G401 (cell line): ENCODE measurements at regions not wholly inside any gene's neighbourhood (a gene's known extent, or its start where the extent isn't known, plus 50 kb on each side); places are given as distances from the start of the nearest gene placed in this dataset.
A peak's percentile ranks its signal among the peaks of the same experiment; 100 is the strongest.
"Not testable (repeated sequence)": the region's sequence is repeated elsewhere in the genome, so short reads cannot be mapped to it uniquely, and the experiment has no call there.

ENCODE experiments used
- DNase-seq: peaks from one replicate; pipeline ENCODE4 v3.0.0-alpha.2; 2015; ENCODE audit warnings: low spot score
- in situ Hi-C: cut with HindIII; loops from 2 replicates; pipeline ENCODE4 v1.10.0; 2016; ENCODE audit warnings: low sequenced_read_pairs, mixed read lengths

- in situ Hi-C loops = no loop called here
- peak; percentile 33 for DNase-seq
These were observed 493.6 kb downstream of the PCNX1 start for GRCh38 chr14:71400871-71401321.

GRCh38 chr14:71402415-71402814, 495.2 kb downstream of the PCNX1 start:
- in situ Hi-C loops, DNase-seq: not testable (repeated sequence)

GRCh38 chr14:71403656-71404055, 496.4 kb downstream of the PCNX1 start:
- in situ Hi-C loops = no loop called here
- DNase-seq = no peak

DNA sequence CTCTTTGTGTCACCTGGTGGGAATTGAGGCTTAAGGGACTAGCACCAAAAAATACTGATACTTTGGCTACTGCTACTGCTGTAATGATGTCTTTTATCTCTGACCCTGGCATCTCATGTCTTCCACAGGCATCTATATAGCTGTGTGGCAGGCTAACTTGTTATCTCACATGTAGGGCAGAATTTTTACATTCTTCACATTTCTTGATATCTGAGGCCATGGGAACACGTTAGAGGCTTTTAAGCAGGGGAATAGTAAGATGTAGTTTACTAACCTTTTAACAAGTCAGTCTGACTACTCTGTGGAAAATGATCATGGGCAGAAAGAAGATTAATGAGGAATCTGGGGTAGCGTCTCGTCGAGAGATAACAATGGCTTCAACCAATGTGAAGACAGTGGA, 498.4 kb downstream of the PCNX1 start:
- no peak for DNase-seq
- in situ Hi-C loops = no loop called here

DNA sequence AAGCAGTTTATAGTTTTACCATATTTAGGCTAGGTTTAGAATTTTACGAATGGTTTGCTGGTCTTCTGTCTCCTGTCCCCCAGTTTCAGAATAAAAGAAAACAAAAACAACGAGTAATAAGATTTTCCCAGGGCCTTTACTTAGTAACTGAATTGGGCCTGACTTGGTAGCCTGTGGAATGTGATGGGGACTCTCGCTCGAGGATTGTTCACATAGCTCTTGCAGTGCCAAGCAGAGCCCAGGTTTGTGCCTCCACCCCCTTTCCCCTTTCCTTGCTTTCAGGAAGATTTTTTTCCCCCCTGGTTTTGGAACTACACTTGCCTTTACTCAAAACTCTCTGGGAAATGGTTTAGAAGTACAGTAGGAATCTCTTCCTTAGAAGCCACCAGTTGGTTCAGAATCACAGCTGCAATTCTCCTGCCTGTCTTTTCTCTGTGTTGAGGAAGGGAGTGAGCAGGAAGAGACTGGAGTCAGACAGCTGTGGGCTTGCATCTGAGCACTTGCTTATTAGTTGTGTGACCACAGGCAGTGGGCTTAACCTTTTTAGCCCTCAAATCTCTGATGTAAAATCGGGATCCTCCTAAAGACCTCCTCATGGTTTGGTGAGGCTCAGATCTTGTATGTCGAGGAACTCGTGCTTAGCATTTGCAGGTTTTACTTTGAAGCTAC, 501.2 kb downstream of the PCNX1 start:
- no peak for DNase-seq
- in situ Hi-C loops = no loop called here

DNA sequence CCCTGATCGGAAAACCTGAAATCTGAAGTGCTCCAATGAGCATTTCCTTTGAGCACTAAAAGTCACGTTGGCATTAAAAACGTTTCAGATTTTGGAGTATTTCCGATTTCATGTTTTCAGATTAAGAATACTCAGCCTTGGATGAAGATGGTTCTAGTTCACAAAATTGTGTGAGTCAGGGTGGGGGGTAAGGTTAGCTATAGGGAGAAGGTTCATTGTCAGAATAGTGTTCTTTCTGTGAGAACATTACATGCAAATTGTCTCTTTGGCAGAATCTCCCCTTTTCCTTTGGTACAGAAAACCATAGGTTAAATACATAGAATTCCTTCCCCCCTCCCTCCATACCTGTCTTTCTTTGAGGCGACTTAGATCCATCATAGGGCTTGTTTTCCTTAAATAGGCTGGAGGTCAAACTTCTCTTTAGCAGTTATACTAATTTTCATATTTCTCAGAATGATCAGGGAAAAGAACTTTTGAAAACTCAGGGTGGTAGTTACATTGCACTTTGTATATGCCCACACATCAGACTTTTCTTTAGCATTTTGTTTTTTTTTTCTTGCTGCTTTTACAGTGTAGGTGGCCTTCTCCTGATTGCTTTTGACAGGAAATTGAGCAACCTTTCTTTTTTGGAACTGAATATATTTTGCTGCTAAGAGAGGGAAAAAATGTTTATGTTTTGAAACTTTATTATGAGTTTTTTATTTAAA, 503.5 kb downstream of the PCNX1 start:
- in situ Hi-C loops = no loop called here
- no peak for DNase-seq

DNA sequence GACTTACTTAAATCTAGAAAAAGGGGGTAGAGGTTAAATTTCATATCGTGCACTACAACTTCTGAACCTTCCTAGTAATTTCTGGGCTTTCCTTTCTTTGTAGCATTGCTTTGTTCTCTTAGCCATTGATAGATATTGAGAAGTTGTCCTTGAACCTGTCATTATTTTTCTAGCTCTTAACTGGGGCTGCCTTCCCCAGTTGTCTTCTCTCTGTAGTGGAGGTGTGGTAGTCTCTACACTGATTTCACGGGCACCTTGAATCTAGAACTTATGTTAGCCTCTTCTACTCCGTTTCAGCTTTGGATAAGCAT, 504.0 kb downstream of the PCNX1 start:
- in situ Hi-C loops = no loop called here

GRCh38 chr14:71411738-71412137, 504.5 kb downstream of the PCNX1 start:
- in situ Hi-C loops = no loop called here
- no peak for DNase-seq

More for the DNA sequence above, 504.0 kb downstream of the PCNX1 start:
- DNase-seq = no peak

- no peak for DNase-seq
- in situ Hi-C loops = no loop called here
These were observed 507.6 kb downstream of the PCNX1 start for GRCh38 chr14:71414631-71415403.

DNA sequence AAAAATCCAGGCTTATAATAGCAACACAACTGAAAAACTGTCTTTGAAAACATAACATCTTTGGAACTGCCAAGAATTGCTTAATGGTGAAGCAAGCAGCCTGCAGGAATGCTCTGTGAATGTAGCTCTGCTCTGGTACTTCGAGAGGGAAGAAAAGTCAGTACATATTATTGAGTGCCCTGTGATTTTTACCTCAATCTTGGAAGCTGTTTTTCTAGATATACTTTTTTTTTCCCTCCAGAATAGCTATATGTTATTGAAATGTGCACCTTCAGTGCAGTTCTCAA, 508.1 kb downstream of the PCNX1 start:
- in situ Hi-C loops = no loop called here
- DNase-seq = no peak

DNA sequence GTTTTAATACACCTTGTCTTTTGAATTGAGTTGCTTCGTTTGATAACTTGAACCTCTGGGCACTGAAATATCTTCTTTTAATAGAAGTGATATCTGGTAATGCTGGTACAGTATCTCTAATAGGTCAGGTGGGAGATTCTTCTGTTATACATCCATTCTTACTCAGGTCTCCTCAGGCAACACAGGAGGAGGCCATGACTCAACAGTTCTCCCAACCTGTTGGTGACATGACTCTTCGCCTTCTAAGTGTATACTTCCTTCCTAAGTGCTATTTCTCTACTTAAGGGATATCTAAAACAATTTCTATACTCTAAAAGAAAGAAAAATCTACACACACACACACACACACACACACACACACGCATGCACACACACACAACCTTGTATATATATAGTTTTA, 509.1 kb downstream of the PCNX1 start:
- no peak for DNase-seq
- in situ Hi-C loops = no loop called here

- in situ Hi-C loops = no loop called here
- no peak for DNase-seq
These were observed 511.4 kb downstream of the PCNX1 start for GRCh38 chr14:71418532-71419245.

GRCh38 chr14:71423481-71423880, 508.7 kb upstream of the RGS6 start:
- in situ Hi-C loops = no loop called here

DNA sequence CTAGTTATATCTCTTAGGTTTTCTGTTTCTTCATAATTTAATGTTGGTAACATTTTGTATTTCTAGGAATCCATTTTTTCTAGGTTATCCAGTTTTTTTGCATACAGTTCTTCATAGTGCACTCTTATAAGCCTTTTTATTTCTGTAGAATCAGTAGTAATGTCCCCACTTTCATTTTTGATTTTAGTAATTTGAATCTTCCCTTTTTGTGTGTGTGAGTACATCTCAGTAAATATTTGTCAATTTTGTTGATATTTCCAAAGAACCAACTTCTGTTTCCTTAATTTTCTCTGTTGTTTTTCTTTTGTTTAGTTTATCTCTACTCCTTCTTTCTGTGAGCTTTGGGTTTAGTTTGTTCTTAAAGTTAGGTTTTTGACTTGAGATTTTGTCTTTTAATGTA, 507.3 kb upstream of the RGS6 start:
- in situ Hi-C loops = no loop called here
- no peak for DNase-seq

More at GRCh38 chr14:71423481-71423880, 508.7 kb upstream of the RGS6 start:
- no peak for DNase-seq

DNA sequence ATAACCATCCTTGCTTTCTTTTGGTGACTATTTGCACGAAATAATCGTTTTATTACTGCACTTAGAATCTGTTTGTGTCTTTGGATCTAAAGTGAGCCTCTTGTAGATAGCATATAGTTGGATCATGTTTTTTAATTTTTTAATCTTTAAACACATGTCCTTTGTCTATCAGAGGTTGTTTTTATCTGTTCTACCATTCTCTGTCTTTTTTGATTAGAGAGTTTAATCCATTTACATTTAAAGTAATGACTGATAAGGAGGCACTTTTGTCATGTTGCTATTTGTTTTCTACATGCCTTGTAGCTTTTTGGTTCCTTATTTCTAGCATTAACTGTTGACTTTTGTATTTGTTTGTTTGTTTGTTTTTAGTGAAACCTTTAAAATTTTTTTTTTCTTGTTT, 506.2 kb upstream of the RGS6 start:
- DNase-seq = no peak
- in situ Hi-C loops = no loop called here

DNA sequence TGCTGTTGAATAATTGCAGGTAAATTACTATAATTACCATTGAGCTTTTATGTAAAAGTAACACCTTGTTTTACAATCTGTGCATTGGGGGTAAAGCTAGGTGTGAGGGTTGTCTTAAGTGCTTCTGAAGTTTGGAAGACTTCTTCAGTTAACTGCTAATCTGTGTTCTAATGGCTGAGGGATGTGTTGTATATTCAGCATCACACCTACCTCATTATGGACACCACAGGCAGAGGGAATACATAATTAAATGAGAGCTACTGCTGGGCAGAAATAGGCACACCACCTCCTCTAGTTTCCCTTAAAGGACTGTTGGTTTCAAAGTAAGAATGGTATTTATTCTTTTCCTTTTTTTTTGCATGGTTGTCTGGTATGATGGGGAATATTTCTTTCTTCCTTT, 502.3 kb upstream of the RGS6 start:
- DNase-seq = no peak
- in situ Hi-C loops = no loop called here

GRCh38 chr14:71430321-71430677, 501.9 kb upstream of the RGS6 start:
- in situ Hi-C loops = no loop called here
- no peak for DNase-seq

GRCh38 chr14:71430678-71431376, 501.4 kb upstream of the RGS6 start:
- in situ Hi-C loops = no loop called here
- DNase-seq = no peak

GRCh38 chr14:71432334-71433110, 499.7 kb upstream of the RGS6 start:
- in situ Hi-C loops = no loop called here
- no peak for DNase-seq
